Posterior vena cava (tissue), 2 donors: ENCODE measurements at regions not wholly inside any gene's neighbourhood (a gene's known extent, or its start where the extent isn't known, plus 50 kb on each side); places are given as distances from the start of the nearest gene placed in this dataset.
A peak's percentile ranks its signal among the peaks of the same experiment; 100 is the strongest.

Source experiments
- DNase-seq: peaks from one replicate; pipeline ENCODE4 v3.0.0-alpha.2; 2020; ENCODE audit warnings: low spot score
- intact Hi-C, 2 donors: fragments of 100-400 bp; cut with DNase I; formaldehyde crosslinking; loops; one replicate each; pipeline versions ENCODE4 v1.14.1 to v1.14.2; 2022 to 2023
- donor health status: DM: yes; HTN: yes; CAD: no.
- donor health status: DM: yes; HTN: yes; CAD: no.

- no peak for DNase-seq
- intact Hi-C loops: no loop called here
These were observed 424.9 kb downstream of the FGF9 start for GRCh38 chr13:22095794-22096193.

GRCh38 chr13:22099585-22099984 is 428.7 kb downstream of the FGF9 start:
- DNase-seq: no peak
- intact Hi-C loops: no loop called here

GRCh38 chr13:22102271-22102670 is 431.4 kb downstream of the FGF9 start:
- no peak for DNase-seq
- intact Hi-C loops: loop anchor here in 1 of 2 donors (5.0 kb wide), 1 partner anchor 1605 kb away; no protein-coding TSS in a partner anchor

GRCh38 chr13:22103046-22104027 is 432.5 kb downstream of the FGF9 start:
- intact Hi-C loops: loop anchor here in 1 of 2 donors (5.0 kb wide), 1 partner anchor 1604 kb away; no protein-coding TSS in a partner anchor
- DNase-seq: no peak

- no peak for DNase-seq
- intact Hi-C loops: no loop called here
These were observed 435.2 kb downstream of the FGF9 start for GRCh38 chr13:22106058-22106457.

GRCh38 chr13:22107549-22107948 is 436.7 kb downstream of the FGF9 start:
- intact Hi-C loops: no loop called here
- no peak for DNase-seq

- intact Hi-C loops: no loop called here
- DNase-seq: no peak
These were observed 437.5 kb downstream of the FGF9 start for GRCh38 chr13:22108283-22108942.

- intact Hi-C loops: no loop called here
- DNase-seq: no peak
These were observed 438.1 kb downstream of the FGF9 start for GRCh38 chr13:22108979-22109378.

- intact Hi-C loops: no loop called here
These were observed 439.5 kb downstream of the FGF9 start for GRCh38 chr13:22110368-22110767.

GRCh38 chr13:22111152-22111783 is 440.4 kb downstream of the FGF9 start:
- no peak for DNase-seq
- intact Hi-C loops: no loop called here

More at GRCh38 chr13:22110368-22110767, 439.5 kb downstream of the FGF9 start:
- peak; percentile 90 for DNase-seq

GRCh38 chr13:22111961-22112360 is 441.1 kb downstream of the FGF9 start:
- DNase-seq: no peak
- intact Hi-C loops: no loop called here

- no peak for DNase-seq
- intact Hi-C loops: no loop called here
These were observed 442.3 kb downstream of the FGF9 start for GRCh38 chr13:22112956-22113745.

- no peak for DNase-seq
- intact Hi-C loops: no loop called here
These were observed 443.9 kb downstream of the FGF9 start for GRCh38 chr13:22114630-22115311.

GRCh38 chr13:22118158-22118557 is 447.3 kb downstream of the FGF9 start:
- DNase-seq: no peak
- intact Hi-C loops: no loop called here

GRCh38 chr13:22120646-22121045 is 449.8 kb downstream of the FGF9 start:
- intact Hi-C loops: no loop called here
- DNase-seq: no peak

GRCh38 chr13:22121146-22121739 is 450.4 kb downstream of the FGF9 start:
- intact Hi-C loops: no loop called here
- no peak for DNase-seq

GRCh38 chr13:22126433-22127021 is 455.7 kb downstream of the FGF9 start:
- intact Hi-C loops: no loop called here
- DNase-seq: no peak
